HG02763 (cell line): ENCODE measurements at regions not wholly inside any gene's neighbourhood (a gene's known extent, or its start where the extent isn't known, plus 50 kb on each side); places are given as distances from the start of the nearest gene placed in this dataset.

ENCODE experiments used
- ATAC-seq: cut with Tn5 transposase; IDR thresholded peaks from one replicate; pipeline ENCODE4 v1.9.1; 2021; ENCODE audit warnings: mild to moderate bottlenecking, moderate library complexity; ENCODE audit not compliant: unreplicated experiment

DNA sequence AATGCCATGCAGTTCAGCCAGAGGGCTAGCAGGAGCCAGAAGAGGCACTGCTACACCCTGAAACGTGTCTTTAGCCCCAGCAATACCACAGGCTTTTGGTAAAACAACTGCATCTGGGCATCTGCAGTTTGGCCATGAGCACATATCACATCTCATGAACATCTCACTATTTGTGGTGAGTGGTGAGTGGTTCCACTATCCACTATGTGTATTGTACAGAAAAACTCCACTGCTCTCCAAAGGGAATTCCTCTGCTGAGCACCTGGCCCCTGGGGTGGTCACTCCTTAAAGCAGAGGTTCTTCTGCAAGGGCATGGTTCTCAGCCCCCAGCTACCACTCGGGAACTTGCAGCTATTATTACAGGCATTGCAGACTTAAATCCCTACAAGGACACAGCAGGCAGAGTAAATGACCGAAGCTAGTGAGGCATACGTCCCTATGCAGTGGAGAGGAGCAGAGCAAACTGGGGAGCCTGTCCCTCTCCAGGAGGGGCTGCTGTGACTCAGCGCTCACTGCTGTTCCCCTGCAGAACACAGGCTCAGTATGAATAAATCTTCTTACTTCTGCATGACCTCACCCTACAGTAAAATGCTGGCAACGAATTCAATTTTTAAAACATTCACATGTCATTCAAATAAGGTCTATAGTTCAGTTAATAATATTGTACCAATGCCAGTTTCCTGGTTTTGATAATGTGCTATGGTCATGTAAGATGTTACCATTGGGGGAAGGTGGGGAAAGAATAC lies 332.4 kb upstream of the ZNF507 start:
- no peak for ATAC-seq

- ATAC-seq, result no peak
Observed at GRCh38 chr19:32017176-32017953, 328.0 kb upstream of the ZNF507 start.

DNA sequence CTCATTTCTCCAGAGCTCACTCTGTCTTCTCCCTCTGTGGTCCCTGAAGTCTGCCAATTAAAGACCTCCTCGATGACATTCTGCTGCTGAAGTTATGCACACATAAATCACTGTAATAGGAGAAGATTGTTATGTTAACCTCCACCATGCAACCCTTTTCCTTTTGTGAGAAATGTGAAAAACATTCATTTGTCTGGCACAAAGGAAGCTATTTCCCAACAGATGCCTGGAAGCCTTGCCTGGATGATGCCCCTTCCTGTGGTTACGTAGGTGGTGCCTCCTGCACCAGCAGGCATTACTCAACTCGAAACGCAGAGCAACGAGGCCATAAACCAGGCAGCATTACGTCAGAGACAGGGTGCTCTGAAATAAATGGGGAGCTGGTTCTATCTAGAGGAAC lies 327.4 kb upstream of the ZNF507 start:
- ATAC-seq, result no peak

DNA sequence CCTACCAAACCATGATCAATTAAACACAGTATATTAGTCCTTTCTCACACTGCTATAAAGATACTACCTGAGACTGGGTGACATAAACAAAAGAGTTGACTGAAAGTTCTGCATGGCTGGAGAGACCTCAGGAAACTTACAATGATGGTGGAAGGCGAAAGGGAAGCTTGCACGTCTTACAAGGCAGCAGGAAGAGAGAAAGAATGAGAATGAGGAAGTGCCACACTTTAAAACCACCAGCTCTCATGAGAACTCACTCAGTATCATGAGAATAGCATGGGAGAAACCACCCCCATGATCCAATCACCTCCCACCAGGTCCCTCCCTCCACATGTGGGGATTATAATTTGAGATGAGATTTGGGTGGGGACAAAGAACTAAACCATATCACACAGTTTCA lies 324.9 kb upstream of the ZNF507 start:
- ATAC-seq, result no peak

DNA sequence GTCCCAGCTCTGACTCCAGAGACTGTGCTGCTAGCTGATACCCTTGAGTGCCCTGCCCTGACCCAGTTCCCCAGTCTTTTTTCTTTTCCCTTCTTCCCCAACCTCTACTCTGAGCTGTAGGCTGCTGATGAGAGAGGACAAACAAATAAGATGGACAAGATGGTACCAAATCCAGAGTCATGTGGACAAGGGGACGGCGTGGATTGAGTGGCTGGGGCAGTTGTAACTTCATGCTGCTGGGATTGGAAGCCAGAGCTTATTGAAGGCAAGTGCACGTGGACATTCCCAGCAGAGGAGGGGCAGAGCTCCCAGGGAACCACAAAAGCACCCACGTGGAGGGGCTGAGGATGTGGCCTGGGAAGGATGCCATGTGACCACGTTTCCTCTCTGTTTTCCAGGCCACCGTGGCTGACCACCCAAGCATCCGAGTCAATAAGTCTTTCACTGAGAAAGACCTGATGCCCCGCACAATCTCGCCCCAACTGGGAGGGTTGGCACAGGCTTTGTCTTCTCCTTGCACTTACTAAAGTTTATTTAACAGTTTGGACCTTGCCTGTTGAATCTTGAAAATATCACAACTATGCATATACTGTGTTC lies 323.3 kb upstream of the ZNF507 start:
- no peak for ATAC-seq

DNA sequence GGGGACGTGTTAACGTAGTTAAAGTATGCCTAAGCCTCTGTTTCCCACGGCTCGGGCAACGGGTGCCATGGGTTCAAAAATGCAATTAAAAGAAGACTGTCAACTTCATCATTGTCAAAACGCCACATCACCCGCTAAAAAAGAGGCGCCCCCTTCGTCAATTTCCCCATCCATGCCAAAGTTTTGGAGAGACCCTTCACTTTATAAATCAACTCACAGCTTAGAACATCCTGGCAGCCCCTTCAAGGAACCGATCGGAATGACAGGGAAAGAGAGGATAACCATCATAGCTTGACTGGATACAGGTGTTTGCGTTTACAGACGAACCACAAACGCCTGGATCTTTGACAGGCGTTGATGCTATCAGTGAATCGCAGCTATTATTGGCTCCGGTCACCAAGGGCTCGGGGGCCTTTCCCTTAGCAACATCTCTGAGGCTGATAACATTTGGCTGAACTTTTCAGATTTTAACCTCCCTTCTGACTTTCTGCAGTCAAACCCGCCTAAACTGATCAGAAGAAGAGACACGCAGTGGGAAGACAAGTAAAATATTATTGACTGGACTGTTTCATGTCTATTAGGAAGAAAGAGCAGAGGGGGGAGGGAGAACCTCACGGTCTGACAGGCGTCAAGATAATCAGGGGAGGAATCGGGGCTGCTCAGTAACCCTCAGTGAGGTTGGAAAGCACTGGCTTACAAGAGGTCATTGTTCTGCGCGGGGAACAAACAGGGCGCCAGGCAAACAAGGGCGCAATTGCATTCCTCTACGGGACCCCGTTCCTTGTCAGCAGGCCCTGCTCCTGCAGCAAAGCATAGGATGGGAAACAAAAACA lies 322.5 kb upstream of the ZNF507 start:
- no peak for ATAC-seq

DNA sequence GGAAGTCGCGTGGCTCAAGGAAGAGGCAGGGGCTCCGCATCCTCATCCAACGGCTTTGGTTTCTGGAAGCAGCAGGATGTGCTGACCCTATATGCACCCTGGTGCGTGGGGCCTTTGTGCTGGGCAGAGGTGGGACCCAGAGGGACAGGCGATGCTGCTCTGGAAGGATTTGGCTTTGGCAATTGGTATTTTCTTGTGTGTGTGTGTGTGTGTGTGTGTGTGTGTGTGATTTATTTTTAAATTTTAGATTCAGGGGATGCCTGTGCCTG lies 321.9 kb upstream of the ZNF507 start:
- no peak for ATAC-seq

GRCh38 chr19:32029235-32029634 lies 316.2 kb upstream of the ZNF507 start:
- ATAC-seq, result no peak

GRCh38 chr19:32032561-32032960 lies 312.8 kb upstream of the ZNF507 start:
- no peak for ATAC-seq

DNA sequence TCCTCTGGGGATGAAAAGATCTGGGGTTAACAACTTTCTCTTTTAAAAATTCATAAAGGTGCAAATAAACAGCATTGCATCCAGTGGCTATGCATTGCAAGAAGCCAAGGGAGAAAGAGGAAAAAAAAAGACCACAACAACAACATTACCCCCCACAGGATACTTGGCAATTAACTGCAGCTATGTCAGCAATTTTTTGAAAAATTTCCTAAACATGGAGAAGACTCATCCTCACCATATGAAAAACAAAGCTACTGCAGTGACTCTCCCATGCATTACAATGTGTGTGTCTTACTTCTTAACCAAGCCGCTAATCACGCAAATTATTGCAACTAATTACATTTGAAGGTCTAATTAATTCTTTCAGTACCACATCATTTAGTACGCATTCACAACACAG lies 309.8 kb upstream of the ZNF507 start:
- ATAC-seq, result no peak

- no peak for ATAC-seq
Observed at GRCh38 chr19:32038021-32038920, 307.1 kb upstream of the ZNF507 start.

DNA sequence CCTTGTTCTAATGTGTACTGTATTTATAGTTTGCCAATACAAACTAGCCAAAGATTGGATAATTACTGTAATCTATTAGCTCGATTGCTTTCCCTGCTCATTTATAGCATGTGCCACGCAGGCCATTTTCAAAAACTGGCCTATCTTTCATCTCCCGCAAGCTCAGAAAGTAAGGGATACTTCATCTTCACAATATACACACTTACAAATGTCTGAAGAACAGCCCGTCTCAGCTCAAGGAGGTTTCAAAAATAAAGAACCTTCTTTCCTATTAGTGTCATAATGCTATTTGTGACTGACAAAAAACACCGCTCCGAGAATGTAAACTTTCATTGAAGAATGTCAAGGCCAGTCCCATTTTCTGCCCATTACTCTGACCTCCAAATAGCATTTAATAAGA lies 306.4 kb upstream of the ZNF507 start:
- ATAC-seq, result no peak

GRCh38 chr19:32039440-32039839 lies 306.0 kb upstream of the ZNF507 start:
- ATAC-seq, result no peak

DNA sequence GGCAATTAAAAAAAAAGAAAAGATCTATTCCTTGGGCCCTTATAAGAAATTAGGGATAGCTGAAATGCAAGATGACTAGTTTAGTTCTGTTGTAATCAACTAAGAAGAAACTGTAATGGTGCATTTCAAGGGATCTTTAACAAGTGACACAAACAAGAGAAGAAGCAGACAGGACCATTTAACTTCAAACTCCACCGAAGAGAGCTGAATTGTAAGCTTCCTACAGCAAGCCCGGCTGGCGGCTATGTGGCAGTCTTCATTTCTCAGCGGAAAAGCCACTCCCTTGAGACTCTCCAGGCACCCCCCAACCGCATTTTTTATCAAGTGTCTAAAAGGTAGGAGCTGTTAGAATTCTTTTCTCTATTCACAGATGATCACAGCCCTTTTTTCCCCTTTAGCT lies 305.2 kb upstream of the ZNF507 start:
- ATAC-seq, result no peak

DNA sequence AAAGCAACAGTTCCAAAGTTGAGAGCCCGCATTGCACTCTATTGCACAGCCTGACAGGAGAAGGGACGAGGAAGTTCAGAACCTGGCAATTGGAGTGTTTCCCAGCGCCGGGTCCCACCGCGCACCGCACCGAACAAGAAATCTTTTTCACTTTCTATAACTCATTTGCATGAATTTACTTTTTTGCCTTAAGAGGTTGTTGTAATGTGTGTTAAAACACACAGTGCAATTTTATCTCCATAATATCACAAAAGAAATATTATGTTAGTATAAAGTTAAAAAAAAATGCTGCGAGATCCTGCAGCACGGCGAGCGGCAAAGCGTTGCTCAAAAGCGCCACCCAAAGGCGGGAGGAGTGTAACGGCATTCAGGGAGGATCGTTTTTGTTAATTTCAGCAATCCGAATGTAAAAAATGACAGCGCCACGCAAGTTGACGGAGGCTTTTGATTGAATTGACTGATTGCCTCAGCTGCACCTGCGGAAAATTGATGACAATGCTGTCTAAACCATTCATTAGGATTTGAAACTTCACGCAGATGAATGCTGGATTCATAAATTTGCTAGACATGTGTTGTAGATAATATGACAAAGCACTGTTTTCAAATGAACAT lies 303.6 kb upstream of the ZNF507 start:
- no peak for ATAC-seq

DNA sequence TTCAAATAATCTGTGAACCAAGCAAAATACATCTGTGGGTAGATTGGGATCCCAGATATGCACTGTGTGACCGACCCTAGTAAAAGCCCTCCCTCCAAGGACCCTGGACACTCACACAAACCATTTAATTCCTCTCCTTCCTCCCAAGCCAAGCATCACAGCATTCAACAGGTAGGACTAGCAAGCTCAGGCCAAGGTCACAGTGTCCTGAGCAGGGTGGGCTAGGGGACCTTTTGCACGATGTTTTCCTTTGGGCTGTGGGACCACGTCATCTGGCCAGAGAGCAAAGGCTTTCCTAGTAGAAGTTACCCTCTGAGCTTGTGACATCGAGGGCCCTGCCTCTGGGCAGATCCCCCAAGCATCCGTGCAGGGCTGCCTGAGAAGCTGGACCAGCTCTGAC lies 297.6 kb upstream of the ZNF507 start:
- ATAC-seq, result no peak

DNA sequence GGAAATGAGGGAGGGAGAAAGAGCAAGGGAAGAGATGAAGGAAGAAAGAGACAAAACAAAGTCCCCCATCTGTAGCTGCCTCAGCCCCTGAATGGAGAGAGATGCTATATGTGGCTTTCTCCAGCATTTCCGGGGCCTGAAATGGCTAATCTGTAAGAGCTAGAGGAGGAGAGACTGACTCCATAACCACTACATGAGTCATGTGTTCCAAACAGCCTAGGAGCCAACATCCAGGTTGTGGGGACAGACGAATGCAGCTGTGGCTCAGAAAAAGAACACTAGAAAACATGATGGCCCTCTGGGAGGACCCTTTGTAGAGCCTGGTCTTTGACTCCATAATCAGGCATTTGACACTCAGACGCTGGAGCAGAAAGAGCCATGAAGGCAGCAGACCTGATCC lies 292.0 kb upstream of the ZNF507 start:
- no peak for ATAC-seq

DNA sequence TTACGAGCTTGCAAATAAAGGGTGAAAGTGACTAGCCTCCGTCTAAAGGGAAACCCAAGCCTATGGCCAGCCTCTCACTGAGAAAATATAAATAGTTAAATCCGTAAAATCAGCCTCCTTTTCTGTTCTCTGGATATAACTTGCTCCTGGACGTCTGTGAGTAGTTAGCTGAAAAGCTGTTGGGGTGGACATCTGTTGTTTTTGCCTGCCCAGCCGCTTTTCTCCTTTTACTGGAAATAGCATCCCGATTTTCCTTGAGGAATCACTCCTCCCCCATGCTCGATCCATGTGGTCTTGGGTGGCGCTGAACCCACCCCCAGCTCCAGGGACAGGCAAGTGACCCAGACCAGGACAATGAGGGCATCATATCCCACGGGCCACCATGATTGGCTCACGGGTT lies 291.5 kb upstream of the ZNF507 start:
- no peak for ATAC-seq

- ATAC-seq, result no peak
Observed at GRCh38 chr19:32058131-32058530, 287.3 kb upstream of the ZNF507 start.

DNA sequence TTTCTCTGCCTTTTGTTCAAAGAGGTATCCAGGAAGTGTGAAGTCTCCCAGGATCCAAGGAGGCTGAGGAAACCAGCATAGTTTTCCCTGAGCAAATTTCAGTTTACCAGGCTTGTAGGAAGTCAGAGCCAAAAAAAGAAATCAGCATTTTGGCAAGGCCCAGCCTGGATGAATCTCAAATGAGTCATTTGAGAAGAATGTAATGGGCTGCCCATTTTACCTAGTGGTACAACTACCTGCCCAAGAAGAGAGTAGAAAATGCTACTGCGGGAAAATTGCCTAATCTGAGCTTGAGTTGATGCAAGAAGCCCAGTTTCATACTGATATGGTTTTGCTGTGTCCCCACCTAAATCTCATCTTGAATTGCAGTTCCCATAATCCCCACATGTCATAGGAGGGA lies 284.1 kb upstream of the ZNF507 start:
- no peak for ATAC-seq
